ENCODE measurements at regions not wholly inside any gene's neighbourhood (a gene's known extent, or its start where the extent isn't known, plus 50 kb on each side); places are given as distances from the start of the nearest gene placed in this dataset.
"Not testable (repeated sequence)": the region's sequence is repeated elsewhere in the genome, so short reads cannot be mapped to it uniquely, and the experiment has no call there.

DNA sequence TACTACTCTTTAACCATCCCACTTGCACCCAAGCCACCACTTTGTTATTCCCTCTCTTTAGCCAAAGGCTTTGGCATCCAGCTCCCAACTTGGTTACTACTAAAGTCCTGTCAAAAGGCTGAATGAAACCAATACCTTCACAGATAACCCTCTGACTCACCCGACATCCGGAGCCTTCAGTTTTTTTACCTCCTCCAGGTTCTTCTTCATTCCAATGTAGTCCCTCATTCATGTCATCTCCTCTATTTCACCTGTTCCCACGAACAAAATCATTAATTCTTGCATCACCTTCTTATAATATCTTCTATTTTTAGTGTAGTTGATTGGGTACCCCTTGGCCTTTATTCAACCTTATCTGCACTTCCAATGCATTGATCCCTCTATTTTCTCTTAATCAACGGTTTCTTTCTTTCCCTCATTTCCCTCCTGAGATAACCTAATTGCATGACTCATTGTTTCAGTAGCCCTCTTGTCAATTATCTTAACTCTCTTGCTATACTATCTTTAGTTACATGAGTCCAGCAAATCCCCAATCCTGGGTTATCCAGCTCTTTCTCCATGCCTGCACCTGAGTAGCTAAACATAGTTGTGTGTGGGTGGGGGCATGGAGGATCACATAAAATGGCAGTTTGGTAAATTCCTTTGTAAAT, 87.2 kb upstream of the COL1A2 start:
- Histone ChIP-seq H3K4me3 (ENCODE audit: low read depth, low read length) (no peak overlapping the region), H3K36me3 (ENCODE audit: control insufficient read depth, insufficient read depth, low read length) (no peaks in the 10 kb centered on the region), H3K27me3 (ENCODE audit: control insufficient read depth, insufficient read depth, low read length) (no peaks in the 10 kb centered on the region)
- DNase-seq (ENCODE audit: low read depth), result no peak
- TF ChIP-seq, protein P1, sequence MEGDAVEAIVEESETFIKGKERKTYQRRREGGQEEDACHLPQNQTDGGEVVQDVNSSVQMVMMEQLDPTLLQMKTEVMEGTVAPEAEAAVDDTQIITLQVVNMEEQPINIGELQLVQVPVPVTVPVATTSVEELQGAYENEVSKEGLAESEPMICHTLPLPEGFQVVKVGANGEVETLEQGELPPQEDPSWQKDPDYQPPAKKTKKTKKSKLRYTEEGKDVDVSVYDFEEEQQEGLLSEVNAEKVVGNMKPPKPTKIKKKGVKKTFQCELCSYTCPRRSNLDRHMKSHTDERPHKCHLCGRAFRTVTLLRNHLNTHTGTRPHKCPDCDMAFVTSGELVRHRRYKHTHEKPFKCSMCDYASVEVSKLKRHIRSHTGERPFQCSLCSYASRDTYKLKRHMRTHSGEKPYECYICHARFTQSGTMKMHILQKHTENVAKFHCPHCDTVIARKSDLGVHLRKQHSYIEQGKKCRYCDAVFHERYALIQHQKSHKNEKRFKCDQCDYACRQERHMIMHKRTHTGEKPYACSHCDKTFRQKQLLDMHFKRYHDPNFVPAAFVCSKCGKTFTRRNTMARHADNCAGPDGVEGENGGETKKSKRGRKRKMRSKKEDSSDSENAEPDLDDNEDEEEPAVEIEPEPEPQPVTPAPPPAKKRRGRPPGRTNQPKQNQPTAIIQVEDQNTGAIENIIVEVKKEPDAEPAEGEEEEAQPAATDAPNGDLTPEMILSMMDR (IDR thresholded peaks at IDR 0.05; ENCODE audit: insufficient read depth, low read length, poor library complexity, severe bottlenecking), result no peak

DNA sequence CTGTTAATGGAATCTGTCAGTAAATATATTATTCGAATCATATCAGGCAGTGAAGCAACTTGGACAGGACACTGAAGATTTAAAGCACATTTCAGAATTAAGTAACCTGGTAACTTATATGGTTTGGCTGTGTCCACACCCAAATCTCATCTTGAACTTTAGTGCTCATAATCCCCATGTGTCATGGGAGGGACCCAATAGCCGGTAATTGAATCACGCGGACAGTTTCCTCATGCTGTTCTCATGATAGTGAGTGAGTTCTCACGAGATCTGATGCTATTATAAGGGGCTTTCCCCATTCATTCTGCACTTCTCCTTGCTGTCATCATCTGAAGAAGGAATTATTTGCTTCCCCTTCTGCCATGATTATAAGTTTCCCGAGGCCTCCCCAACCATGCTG, 83.2 kb upstream of the COL1A2 start:
- no peak for DNase-seq (ENCODE audit: low read depth)
- Histone ChIP-seq H3K36me3 (ENCODE audit: control insufficient read depth, insufficient read depth, low read length) (no peaks in the 10 kb centered on the region), H3K27me3 (ENCODE audit: control insufficient read depth, insufficient read depth, low read length) (no peaks in the 10 kb centered on the region), H3K4me3 (ENCODE audit: low read depth, low read length) (no peak overlapping the region)
- TF ChIP-seq, protein P1 (IDR thresholded peaks at IDR 0.05; ENCODE audit: insufficient read depth, low read length, poor library complexity, severe bottlenecking), result no peak

DNA sequence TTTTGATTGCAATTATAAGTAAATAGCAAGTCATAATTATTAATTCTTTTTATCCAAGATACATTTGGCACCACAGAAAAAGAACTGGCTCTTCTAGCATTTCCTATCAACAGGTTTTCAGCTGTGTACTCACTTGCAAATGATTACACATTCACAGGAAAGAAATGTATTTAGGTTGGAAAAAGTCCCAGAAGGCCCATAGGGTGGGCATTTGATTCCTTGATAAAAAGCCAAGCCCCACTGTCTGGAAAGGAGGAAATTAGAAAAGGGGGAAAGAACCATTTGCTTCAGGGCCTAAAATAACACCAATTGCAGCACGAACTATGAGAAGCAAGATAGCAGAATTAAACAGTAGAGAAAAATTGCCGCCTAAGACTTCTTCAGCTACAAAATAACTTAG, 80.8 kb upstream of the COL1A2 start:
- no peak overlapping the region for H3K4me3 ChIP-seq (ENCODE audit: low read depth, low read length)

DNA sequence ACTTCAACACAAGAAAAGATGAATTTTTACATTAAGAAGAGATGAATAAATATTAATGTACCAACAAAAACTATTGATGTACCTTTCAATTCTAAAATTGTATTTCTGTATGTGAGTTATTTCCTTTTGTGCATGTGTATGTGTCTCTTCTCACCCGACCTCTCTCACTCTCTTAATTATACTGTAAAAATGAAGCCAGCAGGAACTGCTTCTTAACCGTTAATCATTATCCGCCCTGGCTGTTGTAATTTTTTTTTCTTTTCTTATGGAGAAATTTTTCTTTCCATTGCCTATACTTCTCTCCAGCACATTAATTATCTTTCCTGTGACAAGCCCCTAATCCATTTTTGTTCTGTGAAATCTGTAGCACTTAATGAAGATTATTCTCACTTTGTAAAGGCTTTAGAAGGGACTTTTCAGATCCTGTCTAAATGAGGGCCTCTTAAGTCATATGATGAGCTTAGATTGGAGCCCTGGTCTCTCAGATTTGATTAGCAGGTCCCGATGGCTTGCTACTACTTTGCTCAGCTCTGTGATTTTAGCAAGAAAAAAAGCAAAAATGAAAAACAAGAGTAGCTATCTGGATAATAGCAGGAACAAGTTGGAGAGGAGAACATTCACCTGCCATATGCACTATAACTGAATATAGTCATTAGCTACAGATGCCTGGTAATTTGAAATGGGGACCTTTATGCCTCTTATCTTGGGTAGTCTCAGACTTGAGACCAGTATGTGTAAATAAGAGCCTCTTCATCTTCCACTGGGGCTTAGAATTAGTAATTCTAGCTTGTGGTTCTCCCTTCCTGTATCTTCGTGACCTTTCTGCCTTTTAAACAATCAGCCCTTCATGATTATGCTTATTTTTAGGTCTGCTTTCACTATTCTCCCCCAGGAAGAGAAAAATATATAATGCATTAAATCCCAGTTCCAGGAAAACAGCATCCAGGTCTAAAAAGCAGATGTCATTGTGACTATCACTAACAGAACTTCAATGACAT, 80.0 kb upstream of the COL1A2 start:
- Histone ChIP-seq H3K27me3 (ENCODE audit: control insufficient read depth, insufficient read depth, low read length) (no peaks in the 10 kb centered on the region), H3K4me3 (ENCODE audit: low read depth, low read length) (no peak overlapping the region), H3K36me3 (ENCODE audit: control insufficient read depth, insufficient read depth, low read length) (no peaks in the 10 kb centered on the region)
- TF ChIP-seq, protein P1 (IDR thresholded peaks at IDR 0.05; ENCODE audit: insufficient read depth, low read length, poor library complexity, severe bottlenecking), result no peak
- no peak for DNase-seq (ENCODE audit: low read depth)

More for the DNA sequence above, 80.8 kb upstream of the COL1A2 start:
- TF ChIP-seq, protein P1 (IDR thresholded peaks at IDR 0.05; ENCODE audit: insufficient read depth, low read length, poor library complexity, severe bottlenecking), result no peak
- Histone ChIP-seq H3K36me3 (ENCODE audit: control insufficient read depth, insufficient read depth, low read length) (no peaks in the 10 kb centered on the region), H3K27me3 (ENCODE audit: control insufficient read depth, insufficient read depth, low read length) (no peaks in the 10 kb centered on the region)
- no peak for DNase-seq (ENCODE audit: low read depth)

DNA sequence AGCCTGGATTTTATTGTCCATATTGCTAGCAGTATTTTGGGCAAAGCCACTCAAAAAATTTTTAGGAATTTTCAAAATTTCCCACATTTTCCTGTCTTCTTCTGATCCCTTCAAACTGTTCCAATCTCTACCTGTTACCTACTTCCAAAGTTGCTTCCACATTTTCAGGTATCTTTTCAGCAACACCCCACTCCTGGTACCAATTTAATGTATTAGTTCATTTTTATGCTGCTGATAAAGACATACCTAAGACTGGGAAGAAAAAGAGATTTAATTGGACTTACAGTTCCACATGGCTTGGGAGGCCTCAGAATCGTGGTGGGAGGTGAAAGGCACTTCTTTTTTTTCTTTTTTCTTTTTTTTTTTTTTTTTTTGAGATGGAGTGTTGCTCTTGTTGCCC, 73.6 kb upstream of the COL1A2 start:
- H3K27me3 ChIP-seq (ENCODE audit: control insufficient read depth, insufficient read depth, low read length); H3K4me3 ChIP-seq (ENCODE audit: low read depth, low read length); H3K36me3 ChIP-seq (ENCODE audit: control insufficient read depth, insufficient read depth, low read length); DNase-seq (ENCODE audit: low read depth): not testable (repeated sequence)

DNA sequence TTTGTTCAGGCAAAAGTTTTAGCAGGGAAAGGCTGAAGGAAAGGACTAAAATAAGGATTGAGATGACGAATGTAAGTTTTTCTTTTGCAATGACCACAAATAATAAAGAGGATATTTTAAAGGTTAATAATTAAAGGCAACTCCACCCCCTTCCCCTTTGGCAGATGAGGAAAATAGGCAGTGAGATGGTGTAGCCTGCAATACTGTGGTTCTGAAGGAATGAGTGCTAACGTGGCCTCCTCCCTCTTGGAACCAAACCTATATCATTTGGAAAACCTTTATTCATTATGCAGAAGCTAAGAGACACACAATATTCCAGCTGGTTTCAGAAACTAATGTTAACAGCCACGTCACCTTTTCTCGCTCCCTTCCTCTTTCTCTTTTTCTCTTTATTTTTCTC, 70.9 kb upstream of the COL1A2 start:
- Histone ChIP-seq H3K27me3 (ENCODE audit: control insufficient read depth, insufficient read depth, low read length) (no peaks in the 10 kb centered on the region), H3K36me3 (ENCODE audit: control insufficient read depth, insufficient read depth, low read length) (no peaks in the 10 kb centered on the region), H3K4me3 (ENCODE audit: low read depth, low read length) (no peak overlapping the region)
- TF ChIP-seq, protein P1 (IDR thresholded peaks at IDR 0.05; ENCODE audit: insufficient read depth, low read length, poor library complexity, severe bottlenecking), result no peak
- DNase-seq (ENCODE audit: low read depth), result no peak
